Neural progenitor cell (in vitro differentiated cells): ENCODE measurements at regions not wholly inside any gene's neighbourhood (a gene's known extent, or its start where the extent isn't known, plus 50 kb on each side); places are given as distances from the start of the nearest gene placed in this dataset.

Experiments used
- DNase-seq: peaks from one replicate; pipeline ENCODE4 v3.0.0-alpha.2; 2016; ENCODE audit warnings: low spot score
- H2AFZ ChIP-seq: fragments of 200-600 bp; sonication (generic); replicated peaks from 2 replicates; pipeline ENCODE4 v1.6.1; 2016; ENCODE audit warnings: antibody characterized with exemption
- H3F3A ChIP-seq: fragments of 200-600 bp; sonication (generic); 2 replicates; pipeline ENCODE4 v1.6.1; 2016; ENCODE audit warnings: antibody characterized with exemption, low read depth
- H3K27ac ChIP-seq: fragments of 200-600 bp; sonication (generic); 2 replicates; pipeline ENCODE4 v1.5.1; 2016; ENCODE audit warnings: mild to moderate bottlenecking
- H3K27me3 ChIP-seq: fragments of 200-600 bp; sonication (generic); 2 replicates; pipeline ENCODE4 v1.6.1; 2016; ENCODE audit warnings: mild to moderate bottlenecking, moderate library complexity
- H3K36me3 ChIP-seq: fragments of 200-600 bp; sonication (generic); 2 replicates; pipeline ENCODE4 v1.5.1; 2016
- H3K4me1 ChIP-seq: fragments of 200-600 bp; sonication (generic); 2 replicates; pipeline ENCODE4 v1.6.1; 2016; ENCODE audit warnings: mixed run types
- H3K4me2 ChIP-seq: fragments of 200-600 bp; sonication (generic); 2 replicates; pipeline ENCODE4 v1.6.1; 2016
- H3K4me3 ChIP-seq: fragments of 200-600 bp; sonication (generic); 2 replicates; pipeline ENCODE4 v1.5.1; 2016
- H3K79me2 ChIP-seq: fragments of 200-600 bp; sonication (generic); 2 replicates; pipeline ENCODE4 v1.6.1; 2016; ENCODE audit warnings: low read depth
- H3K9ac ChIP-seq: fragments of 200-600 bp; sonication (generic); 2 replicates; pipeline ENCODE4 v1.6.1; 2016
- H3K9me3 ChIP-seq: fragments of 200-600 bp; sonication (generic); 2 replicates; pipeline ENCODE4 v1.5.1; 2016; ENCODE audit warnings: low read depth
- H4K20me1 ChIP-seq: fragments of 200-600 bp; sonication (generic); 2 replicates; pipeline ENCODE4 v1.6.1; 2016; ENCODE audit warnings: low read depth
- H3K27ac Mint-ChIP-seq: 3 replicates; pipeline ENCODE4 v1.8.0; 2021; ENCODE audit warnings: mixed read lengths
- H3K27me3 Mint-ChIP-seq: 2 replicates; pipeline ENCODE4 v1.8.0; 2022; ENCODE audit warnings: low read depth, mild to moderate bottlenecking, inconsistent platforms, moderate library complexity, mixed read lengths; ENCODE audit not compliant: insufficient read depth
- H3K36me3 Mint-ChIP-seq: 3 replicates; pipeline ENCODE4 v1.8.0; 2021; ENCODE audit warnings: mixed read lengths
- H3K4me1 Mint-ChIP-seq: 3 replicates; pipeline ENCODE4 v1.8.0; 2021; ENCODE audit warnings: mixed read lengths
- H3K4me3 Mint-ChIP-seq: 3 replicates; pipeline ENCODE4 v1.8.0; 2021; ENCODE audit warnings: mild to moderate bottlenecking, moderate library complexity, mixed read lengths
- H3K9me3 Mint-ChIP-seq: 3 replicates; pipeline ENCODE4 v1.8.0; 2020; ENCODE audit warnings: mixed read lengths
- EZH2 ChIP-seq: fragments of 200-600 bp; sonication (generic); IDR thresholded peaks from 2 replicates; pipeline ENCODE4 v1.6.1; 2017; ENCODE audit warnings: antibody characterized with exemption, mild to moderate bottlenecking, moderate library complexity
- EZH2phosphoT487 ChIP-seq: fragments of 200-600 bp; sonication (generic); IDR thresholded peaks from 2 replicates; pipeline ENCODE4 v1.6.1; 2017; ENCODE audit warnings: antibody characterized with exemption
- TF ChIP-seq, protein P1 (sequence below): fragments of 200-600 bp; sonication (generic); IDR thresholded peaks from 2 replicates; pipeline ENCODE4 v1.5.1; 2017; ENCODE audit warnings: antibody characterized with exemption, mild to moderate bottlenecking

DNA sequence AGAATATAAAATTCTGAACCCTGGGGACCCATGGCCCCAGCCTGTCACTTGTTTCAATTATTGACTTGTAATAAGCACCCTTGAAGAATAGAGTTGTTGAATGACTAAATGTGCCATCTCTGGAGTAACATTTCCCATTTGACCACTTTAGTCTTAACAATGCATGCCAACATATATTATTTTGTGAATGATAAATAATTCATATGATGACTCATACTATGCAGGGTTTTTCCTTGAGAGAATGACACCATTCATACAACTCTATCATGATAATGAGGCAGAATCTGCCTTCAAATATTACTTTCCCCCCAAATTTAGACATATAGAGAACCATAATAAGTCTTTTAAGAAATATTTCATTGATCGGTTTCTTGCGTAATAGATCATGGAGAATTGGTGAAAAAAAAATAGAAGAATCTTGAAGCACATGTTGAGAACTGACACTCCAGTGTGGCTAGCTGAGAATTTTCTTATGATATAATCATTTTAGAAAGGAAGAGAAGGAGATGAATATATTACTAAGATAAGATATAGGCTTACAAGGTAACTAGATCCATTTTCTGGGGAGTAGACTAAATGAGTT is 404.5 kb downstream of the GRXCR1 start:
- no peaks in the 10 kb centered on the region for H3K79me2 ChIP-seq
- H3K27me3 Mint-ChIP-seq: no peaks in the 10 kb centered on the region
- no peaks in the 10 kb centered on the region for H3K36me3 ChIP-seq
- H3K4me2 ChIP-seq: no peak overlapping the region
- H3K9ac ChIP-seq: no peak overlapping the region
- H3K9me3 ChIP-seq: no peaks in the 10 kb centered on the region
- H3K36me3 Mint-ChIP-seq: no peaks in the 10 kb centered on the region
- H3K9me3 Mint-ChIP-seq: no peaks in the 10 kb centered on the region
- H3K27me3 ChIP-seq: no peaks in the 10 kb centered on the region
- TF ChIP-seq, protein P1, sequence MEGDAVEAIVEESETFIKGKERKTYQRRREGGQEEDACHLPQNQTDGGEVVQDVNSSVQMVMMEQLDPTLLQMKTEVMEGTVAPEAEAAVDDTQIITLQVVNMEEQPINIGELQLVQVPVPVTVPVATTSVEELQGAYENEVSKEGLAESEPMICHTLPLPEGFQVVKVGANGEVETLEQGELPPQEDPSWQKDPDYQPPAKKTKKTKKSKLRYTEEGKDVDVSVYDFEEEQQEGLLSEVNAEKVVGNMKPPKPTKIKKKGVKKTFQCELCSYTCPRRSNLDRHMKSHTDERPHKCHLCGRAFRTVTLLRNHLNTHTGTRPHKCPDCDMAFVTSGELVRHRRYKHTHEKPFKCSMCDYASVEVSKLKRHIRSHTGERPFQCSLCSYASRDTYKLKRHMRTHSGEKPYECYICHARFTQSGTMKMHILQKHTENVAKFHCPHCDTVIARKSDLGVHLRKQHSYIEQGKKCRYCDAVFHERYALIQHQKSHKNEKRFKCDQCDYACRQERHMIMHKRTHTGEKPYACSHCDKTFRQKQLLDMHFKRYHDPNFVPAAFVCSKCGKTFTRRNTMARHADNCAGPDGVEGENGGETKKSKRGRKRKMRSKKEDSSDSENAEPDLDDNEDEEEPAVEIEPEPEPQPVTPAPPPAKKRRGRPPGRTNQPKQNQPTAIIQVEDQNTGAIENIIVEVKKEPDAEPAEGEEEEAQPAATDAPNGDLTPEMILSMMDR: no peak
- TF ChIP-seq EZH2phosphoT487 (no peak), EZH2 (no peak)
- no peak overlapping the region for H3K4me3 ChIP-seq
- H3K27ac Mint-ChIP-seq: no peak overlapping the region
- no peaks in the 10 kb centered on the region for H3K4me1 ChIP-seq
- H3F3A ChIP-seq: no peaks in the 10 kb centered on the region
- DNase-seq: no peak
- no peak overlapping the region for H2AFZ ChIP-seq
- H3K4me3 Mint-ChIP-seq: no peak overlapping the region
- no peak overlapping the region for H3K27ac ChIP-seq
- H3K4me1 Mint-ChIP-seq: no peaks in the 10 kb centered on the region
- H4K20me1 ChIP-seq: no peaks in the 10 kb centered on the region

DNA sequence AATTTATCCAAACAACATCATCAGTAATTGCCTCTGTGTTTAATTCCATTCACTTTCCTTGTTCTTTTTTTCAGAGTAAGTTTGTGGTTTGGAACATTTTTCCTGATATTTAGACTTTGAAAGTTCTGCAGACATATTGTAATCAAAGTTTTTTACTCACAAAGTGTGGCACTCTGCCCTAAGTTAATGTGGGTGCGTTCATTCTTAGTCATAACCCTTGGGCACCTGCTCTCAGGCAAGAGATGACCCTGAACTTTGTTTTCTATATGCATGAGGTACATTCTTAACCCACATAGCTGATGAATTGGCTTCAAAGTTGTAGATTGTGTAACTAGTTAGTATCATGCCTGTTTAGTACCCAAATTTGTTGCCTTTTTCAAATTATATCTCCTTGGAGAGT is 424.3 kb downstream of the GRXCR1 start:
- Mint-ChIP-seq H3K36me3 (no peaks in the 10 kb centered on the region), H3K27me3 (no peaks in the 10 kb centered on the region), H3K27ac (no peak overlapping the region), H3K4me1 (no peaks in the 10 kb centered on the region), H3K9me3 (peaks cover 5% of the 10 kb centered on the region), H3K4me3 (no peak overlapping the region)
- Histone ChIP-seq H3K4me2 (no peak overlapping the region), H4K20me1 (no peaks in the 10 kb centered on the region), H3F3A (no peaks in the 10 kb centered on the region), H3K27ac (no peak overlapping the region), H3K4me1 (no peaks in the 10 kb centered on the region), H3K4me3 (no peak overlapping the region), H3K36me3 (no peaks in the 10 kb centered on the region), H3K79me2 (no peaks in the 10 kb centered on the region), H3K9ac (no peak overlapping the region), H3K27me3 (no peaks in the 10 kb centered on the region), H2AFZ (no peak overlapping the region), H3K9me3 (no peaks in the 10 kb centered on the region)
- TF ChIP-seq EZH2phosphoT487 (no peak), EZH2 (no peak)
- TF ChIP-seq, protein P1: no peak
- DNase-seq: no peak

DNA sequence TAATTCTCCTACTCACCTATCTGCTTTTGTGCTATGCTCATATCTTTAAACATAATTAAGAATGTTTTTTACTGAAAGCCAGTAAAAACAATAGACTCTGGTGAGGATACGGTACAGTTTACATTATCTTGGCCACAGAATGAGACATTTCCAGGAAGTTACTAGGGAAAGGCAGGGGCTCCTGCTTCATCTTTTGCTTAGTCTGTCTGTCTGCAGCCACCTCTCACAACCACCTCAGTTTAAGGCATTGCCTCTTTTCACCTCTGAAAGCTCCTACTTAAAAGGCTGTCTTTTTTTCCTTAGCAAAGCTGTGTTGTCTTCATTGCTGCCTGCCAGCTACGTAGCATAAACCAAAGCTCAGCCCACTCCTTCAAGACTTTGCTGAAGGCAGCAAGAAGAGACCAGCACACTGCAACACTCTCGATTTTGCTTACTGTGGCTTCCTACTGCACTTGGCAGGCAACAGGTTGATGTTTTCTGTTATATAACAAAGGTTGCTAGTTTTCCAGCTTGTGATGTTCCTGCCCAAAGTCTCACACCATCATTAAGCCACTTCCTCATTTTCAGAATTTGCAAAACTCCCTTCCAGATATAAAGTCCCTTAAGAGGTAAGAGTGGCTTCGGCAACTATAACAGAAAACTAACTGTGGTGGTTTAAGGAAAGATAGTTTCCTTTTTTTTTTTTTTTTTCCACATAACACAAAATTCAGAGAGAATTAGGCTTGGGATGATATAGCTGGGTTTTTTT is 432.9 kb downstream of the GRXCR1 start:
- H3K4me1 Mint-ChIP-seq: no peaks in the 10 kb centered on the region
- no peak overlapping the region for H3K4me3 Mint-ChIP-seq
- TF ChIP-seq, protein P1: no peak
- TF ChIP-seq EZH2phosphoT487 (no peak), EZH2 (no peak)
- Histone ChIP-seq H3F3A (no peaks in the 10 kb centered on the region), H3K4me1 (no peaks in the 10 kb centered on the region), H3K4me2 (no peak overlapping the region), H3K4me3 (no peak overlapping the region), H2AFZ (peak overlapping the region; percentile 89), H4K20me1 (no peaks in the 10 kb centered on the region), H3K9me3 (no peaks in the 10 kb centered on the region), H3K27me3 (no peaks in the 10 kb centered on the region), H3K36me3 (no peaks in the 10 kb centered on the region), H3K27ac (no peak overlapping the region), H3K9ac (no peak overlapping the region), H3K79me2 (no peaks in the 10 kb centered on the region)
- H3K27ac Mint-ChIP-seq: no peak overlapping the region
- peaks cover 2% of the 10 kb centered on the region for H3K27me3 Mint-ChIP-seq
- DNase-seq: no peak
- H3K36me3 Mint-ChIP-seq: no peaks in the 10 kb centered on the region
- H3K9me3 Mint-ChIP-seq: no peaks in the 10 kb centered on the region
